Activated T-helper 1 cell treated with anti-CD3 and anti-CD28 coated beads, Interleukin-2, amount 50 U/mL, for 16 hours (primary cell): ENCODE measurements at regions not wholly inside any gene's neighbourhood (a gene's known extent, or its start where the extent isn't known, plus 50 kb on each side); places are given as distances from the start of the nearest gene placed in this dataset.

Experiments
- DNase-seq, 2 donors: peaks; one replicate each; pipeline ENCODE4 v3.0.0-alpha.2; 2020; ENCODE audit warnings: low read depth in 1 of 2, low spot score in 1 of 2

- DNase-seq: no peak
Measured at GRCh38 chr11:8740129-8740528, 57.5 kb downstream of the RPL27A start.

- DNase-seq: no peak
Measured at GRCh38 chr11:8744423-8744822, 61.8 kb downstream of the RPL27A start.

DNA sequence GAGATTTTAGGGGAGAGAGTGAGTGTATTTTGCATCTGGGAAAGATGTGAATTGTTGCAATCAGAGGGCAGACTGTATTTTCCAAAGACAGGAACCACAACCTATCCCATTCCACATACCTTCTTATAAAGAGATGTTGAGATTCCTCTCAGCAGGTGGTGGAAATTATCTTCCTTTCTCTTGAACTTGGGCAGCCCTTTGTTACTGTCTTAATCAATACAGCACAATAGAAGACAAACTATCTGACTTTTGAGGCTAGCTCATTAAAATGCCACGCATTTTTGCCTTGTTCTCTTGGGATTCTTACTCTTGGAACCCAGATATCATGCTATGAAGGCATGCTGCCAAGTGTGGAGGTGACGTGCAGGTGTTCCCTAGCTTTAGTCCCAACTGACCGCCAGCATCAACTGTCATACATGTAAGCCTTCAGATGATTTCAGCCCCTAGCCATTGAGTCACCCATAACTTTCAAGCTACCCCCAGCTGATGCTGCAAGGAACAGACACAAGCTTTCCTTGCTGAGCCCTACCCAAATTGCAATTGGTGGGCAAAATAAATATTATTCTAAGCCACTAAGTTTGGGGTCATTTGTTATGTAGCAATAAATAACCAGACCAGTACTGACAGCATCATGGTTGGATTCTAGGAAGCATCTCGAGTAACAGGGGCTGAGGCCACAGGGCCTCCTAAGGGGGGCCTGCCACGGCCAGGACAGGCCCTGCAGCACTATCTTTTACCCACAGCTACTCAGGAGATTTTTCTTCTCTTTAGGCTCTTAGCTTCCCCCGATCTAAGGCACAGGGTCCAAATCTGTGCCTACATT lies 63.0 kb downstream of the RPL27A start:
- no peak for DNase-seq

GRCh38 chr11:8746331-8746974 lies 63.9 kb downstream of the RPL27A start:
- no peak for DNase-seq

- DNase-seq: no peak
Measured at GRCh38 chr11:8747173-8747572, 64.6 kb downstream of the RPL27A start.

DNA sequence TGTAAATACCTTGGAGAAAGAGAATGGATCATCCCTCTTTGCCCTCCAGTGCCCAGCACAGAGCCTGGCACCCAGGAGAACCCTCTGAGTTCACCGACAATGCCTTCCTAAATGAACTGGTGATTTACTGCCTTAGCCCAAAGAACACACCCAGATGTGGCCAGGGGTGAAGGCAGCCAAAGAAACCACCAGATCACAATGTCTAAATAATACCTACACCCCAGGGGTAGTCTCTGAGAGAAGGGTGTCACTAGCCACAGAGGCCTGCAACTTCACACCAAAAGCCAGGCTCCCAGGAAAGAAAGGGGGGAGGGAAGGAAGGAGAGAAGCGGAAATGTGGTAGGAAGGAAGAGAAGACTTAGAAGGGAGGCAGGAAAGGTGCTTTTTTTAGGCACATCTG lies 65.7 kb downstream of the RPL27A start:
- DNase-seq: no peak

DNA sequence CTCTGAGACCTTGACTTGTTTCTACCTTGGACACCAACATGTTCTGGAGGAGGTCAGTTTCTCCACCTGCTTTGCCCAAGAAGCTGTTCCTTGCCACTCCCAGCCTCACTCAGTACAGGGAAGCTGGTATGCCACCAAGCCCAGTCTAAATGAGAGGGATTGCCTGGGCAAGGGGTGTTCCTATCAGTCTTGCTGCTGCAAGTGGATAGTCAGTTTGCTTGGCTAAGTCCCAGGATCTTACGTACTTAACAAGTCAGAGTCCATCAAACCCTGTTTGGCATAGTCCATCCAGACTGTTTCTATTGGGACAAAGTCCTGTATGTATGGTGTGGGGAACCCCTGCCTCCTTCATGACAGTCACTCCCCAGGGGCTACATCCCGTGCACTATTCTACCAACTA lies 66.6 kb downstream of the RPL27A start:
- no peak for DNase-seq

GRCh38 chr11:8754241-8754640 lies 71.6 kb downstream of the RPL27A start:
- no peak for DNase-seq

GRCh38 chr11:8756201-8756600 lies 73.6 kb downstream of the RPL27A start:
- DNase-seq: no peak

DNA sequence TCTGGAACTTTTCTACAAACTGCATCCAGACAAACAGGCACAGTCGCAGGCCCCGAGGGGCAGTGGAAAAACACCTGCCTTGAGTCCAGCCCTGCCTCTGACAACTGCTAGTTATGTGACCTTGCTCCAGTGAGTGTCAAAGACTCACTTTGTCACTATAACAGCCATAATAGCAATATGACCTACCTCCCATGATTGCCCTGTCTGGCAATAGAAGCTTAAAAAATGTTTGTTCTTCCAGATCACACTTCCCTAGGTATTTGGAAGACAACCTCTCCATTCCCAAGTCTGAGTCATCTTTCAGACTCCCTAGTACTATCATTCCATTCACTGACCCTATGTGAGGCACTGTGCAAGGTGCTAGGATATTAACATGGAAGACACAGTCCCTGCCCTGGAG lies 74.5 kb downstream of the RPL27A start:
- no peak for DNase-seq

DNA sequence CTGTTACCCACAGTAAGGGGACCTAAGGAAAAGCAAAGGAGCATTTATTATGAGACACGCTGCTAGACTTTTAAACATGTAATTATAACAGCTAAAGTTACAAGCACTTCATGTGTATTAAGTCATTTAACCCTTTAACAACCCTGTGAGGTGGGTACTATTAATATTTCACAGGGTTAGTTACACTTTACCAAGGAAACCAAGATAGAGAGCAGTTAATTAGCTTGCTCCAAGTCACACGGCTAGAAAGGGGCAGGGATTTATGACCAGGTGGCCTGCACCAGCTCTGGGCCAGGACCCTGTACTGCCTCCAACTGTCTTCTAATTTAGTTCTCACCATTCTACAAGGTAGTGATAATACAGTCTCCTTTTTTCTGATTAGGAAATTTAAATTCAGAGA lies 74.9 kb downstream of the RPL27A start:
- DNase-seq: no peak

DNA sequence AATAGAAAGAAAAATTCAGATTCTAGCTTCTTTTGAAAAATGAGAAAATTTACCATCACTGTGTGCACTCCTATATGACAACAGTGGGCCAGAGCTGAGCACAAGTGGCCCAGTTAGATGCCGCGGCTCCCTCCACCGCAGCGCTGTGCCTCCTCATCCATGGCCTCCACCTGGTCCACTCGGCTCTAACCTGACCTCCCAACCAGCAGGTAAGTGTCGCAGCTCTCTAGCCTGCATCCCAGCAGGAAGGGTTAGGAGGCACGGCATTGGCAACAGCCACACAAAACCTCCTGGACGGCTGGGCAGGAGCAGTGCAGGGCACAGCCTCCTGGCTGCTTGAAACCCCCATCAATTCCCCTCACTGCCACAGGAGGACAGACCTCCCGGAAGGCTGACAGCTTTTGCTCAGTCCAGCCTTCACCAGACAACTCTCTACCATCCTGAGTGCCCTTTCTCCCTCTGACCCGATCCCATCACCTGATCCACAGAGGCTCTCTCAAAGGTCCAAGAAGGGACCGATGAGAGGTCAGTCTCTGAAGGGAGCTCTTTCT lies 76.1 kb downstream of the RPL27A start:
- no peak for DNase-seq

DNA sequence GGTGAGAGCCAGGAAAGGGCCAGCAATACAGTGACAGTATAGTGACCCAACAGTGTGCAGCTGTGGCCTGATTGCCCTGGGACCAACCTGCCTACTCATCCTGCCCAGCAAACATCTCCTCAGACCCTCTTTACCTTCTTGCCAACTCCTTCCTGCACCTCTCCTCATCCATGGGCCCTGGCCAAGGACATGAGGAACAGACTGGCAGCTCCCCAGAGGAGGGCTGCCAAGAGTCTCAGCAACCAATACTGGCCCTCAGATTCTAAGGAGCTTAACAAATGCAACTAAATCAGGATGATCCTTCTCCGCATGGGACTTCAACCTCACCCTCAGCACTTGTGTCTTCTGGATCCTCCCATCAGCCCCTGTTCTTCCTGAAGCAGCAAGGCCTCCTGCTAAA lies 77.0 kb downstream of the RPL27A start:
- DNase-seq: no peak

- DNase-seq: no peak
Measured at GRCh38 chr11:8760896-8761295, 78.3 kb downstream of the RPL27A start.

DNA sequence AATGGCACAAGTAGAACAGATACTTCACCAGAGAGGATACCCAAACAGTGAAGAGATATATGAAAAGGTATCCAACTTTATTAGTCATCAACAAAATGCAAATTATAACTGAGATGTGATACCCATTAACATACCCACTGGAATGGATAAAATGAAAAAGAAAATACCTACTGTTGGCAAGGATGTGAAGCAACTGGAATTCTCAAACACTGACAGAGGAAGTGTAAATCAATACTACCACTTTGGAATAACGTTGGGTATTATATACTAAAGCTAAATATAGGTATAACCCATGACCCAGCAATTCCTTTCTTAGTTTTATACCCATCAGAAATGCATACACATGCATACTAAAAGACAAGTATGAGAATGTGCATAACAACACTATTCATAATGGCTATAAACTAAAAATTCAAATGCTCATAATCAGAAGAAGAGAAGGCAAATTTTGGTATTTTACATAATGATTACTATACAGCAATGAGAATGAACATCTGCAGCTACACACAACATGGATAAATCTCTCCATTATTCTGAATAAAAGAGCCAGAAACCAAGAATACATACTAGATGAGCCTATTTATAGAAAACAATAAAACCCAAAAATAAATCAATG lies 80.6 kb downstream of the RPL27A start:
- no peak for DNase-seq

- no peak for DNase-seq
Measured at GRCh38 chr11:8765294-8765693, 82.7 kb downstream of the RPL27A start.

GRCh38 chr11:8766043-8766987 lies 83.7 kb downstream of the RPL27A start:
- DNase-seq: no peak

DNA sequence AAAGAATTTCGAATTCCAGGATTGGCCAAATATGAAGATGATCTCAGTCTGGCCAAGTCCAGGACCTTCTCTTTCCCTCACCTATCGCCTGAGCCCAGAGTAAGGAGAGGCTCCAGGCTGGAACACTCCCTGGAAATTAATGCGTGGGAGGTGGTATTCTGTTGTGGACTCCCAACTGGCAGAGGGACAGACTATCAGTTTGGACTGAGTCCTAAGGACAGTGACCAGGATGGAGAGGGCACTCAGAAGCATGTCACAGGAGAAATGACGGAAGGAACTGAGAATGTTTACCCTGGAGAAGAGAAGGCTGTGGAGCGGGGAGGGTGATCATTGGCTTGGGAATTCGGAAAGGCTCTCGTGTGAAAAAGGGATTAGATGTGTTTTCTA lies 84.4 kb downstream of the RPL27A start:
- no peak for DNase-seq

- DNase-seq: no peak
Measured at GRCh38 chr11:8767466-8768142, 85.0 kb downstream of the RPL27A start.

GRCh38 chr11:8768625-8769333 lies 86.2 kb downstream of the RPL27A start:
- no peak for DNase-seq
